OCI-LY3 (cell line): ENCODE measurements at regions not wholly inside any gene's neighbourhood (a gene's known extent, or its start where the extent isn't known, plus 50 kb on each side); places are given as distances from the start of the nearest gene placed in this dataset.
"Not testable (repeated sequence)": the region's sequence is repeated elsewhere in the genome, so short reads cannot be mapped to it uniquely, and the experiment has no call there.

Experiments
- H2AFZ ChIP-seq: fragments of 200-600, 300-600 bp; shearing (Covaris generic); 2 replicates; pipeline ENCODE4 v1.6.0; 2014; ENCODE audit warnings: antibody characterized with exemption, low read depth, low read length
- H3K27ac ChIP-seq: fragments of 200-600, 300-600 bp; sonication (generic); 2 replicates; pipeline ENCODE4 v1.5.1; 2014; ENCODE audit warnings: mild to moderate bottlenecking, low read length, moderate library complexity, mixed read lengths
- H3K27me3 ChIP-seq: fragments of 200-600, 300-600 bp; sonication (generic); 2 replicates; pipeline ENCODE4 v1.6.1; 2014; ENCODE audit warnings: low read depth, low read length, mixed read lengths
- H3K36me3 ChIP-seq: fragments of 200-600, 300-600 bp; sonication (generic); replicated peaks from 2 replicates; pipeline ENCODE3; 2014; ENCODE audit warnings: low read depth, low read length, mixed read lengths
- H3K4me1 ChIP-seq: fragments of 300-600, 200-600 bp; sonication (generic); 2 replicates; pipeline ENCODE4 v1.6.1; 2014; ENCODE audit warnings: low read length, mixed read lengths
- H3K4me2 ChIP-seq: fragments of 200-600, 300-600 bp; sonication (generic); 2 replicates; pipeline ENCODE4 v1.6.1; 2014; ENCODE audit warnings: low read length, mixed read lengths
- H3K4me3 ChIP-seq: fragments of 300-600, 200-600 bp; sonication (generic); 2 replicates; pipeline ENCODE4 v1.5.1; 2014; ENCODE audit warnings: antibody characterized with exemption, mild to moderate bottlenecking, low read length, moderate library complexity
- H3K79me2 ChIP-seq: fragments of 300-600, 200-600 bp; shearing (Covaris generic); 2 replicates; pipeline ENCODE4 v1.6.1; 2014; ENCODE audit warnings: mild to moderate bottlenecking, low read length, mixed read lengths
- H3K9ac ChIP-seq: fragments of 300-600, 200-600 bp; shearing (Covaris generic); 2 replicates; pipeline ENCODE4 v1.6.0; 2014; ENCODE audit warnings: mild to moderate bottlenecking, low read length, moderate library complexity
- H3K9me3 ChIP-seq: fragments of 200-600, 300-600 bp; shearing (Covaris generic); 2 replicates; pipeline ENCODE4 v1.6.1; 2014; ENCODE audit warnings: low read length, mixed read lengths; ENCODE audit not compliant: insufficient read depth
- H4K20me1 ChIP-seq: fragments of 200-600, 300-600 bp; sonication (generic); 2 replicates; pipeline ENCODE4 v1.6.1; 2016; ENCODE audit warnings: low read length, mixed read lengths; ENCODE audit not compliant: insufficient read depth
- EZH2phosphoT487 ChIP-seq: fragments of 200-600 bp; shearing (Covaris generic); IDR thresholded peaks from 2 replicates; pipeline ENCODE4 v1.6.1; 2018; ENCODE audit warnings: antibody characterized with exemption, mixed run types, low read depth
- TF ChIP-seq, protein P1 (sequence below): fragments of 200-600, 300-600 bp; sonication (generic); IDR thresholded peaks from 2 replicates; pipeline ENCODE4 v1.5.1; 2014; ENCODE audit warnings: antibody characterized with exemption, low read length, low read depth

DNA sequence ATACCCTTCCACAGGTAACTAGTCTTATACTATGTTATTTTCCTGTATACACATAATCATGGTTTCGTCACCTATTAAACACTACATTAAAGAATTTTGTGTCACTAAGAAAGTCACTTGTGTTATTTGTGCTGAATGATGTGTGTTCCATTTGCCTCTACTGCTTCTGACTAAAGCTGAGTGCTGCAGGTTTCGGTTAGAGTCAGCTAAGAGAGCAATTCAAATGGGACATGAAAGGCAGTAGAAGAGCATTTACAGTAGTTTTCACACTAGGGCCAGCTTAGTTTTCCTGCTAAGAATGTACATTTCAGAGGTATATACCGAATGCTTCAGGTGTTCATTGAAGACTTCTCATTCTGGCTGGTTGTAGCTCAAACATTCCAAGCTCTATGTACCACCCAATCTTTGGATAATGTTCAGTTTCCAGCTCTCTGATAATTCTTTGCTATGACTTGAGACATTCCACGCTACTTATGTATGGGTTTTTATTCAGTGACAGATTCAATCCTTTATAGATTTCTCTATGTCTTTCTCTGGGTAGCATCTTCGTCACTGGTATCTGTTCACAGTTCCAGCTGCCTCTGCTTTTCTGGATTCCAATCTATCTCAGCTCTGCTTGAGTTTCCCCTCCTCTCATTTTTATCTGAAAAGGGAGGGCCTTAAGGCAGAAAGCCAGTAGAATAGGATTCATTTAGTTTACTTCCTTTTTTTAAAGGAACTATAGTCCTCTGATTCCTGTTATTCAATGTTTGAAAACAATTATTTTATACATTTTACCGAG lies 164.4 kb downstream of the CXXC4 start:
- H3K27me3 ChIP-seq: no peaks in the 10 kb centered on the region
- H3K36me3 ChIP-seq: no peaks in the 10 kb centered on the region
- H3K9me3 ChIP-seq: no peaks in the 10 kb centered on the region
- no peak overlapping the region for H3K9ac ChIP-seq
- H3K4me3 ChIP-seq: no peak overlapping the region
- H3K79me2 ChIP-seq: no peaks in the 10 kb centered on the region
- TF ChIP-seq EZH2phosphoT487: no peak
- TF ChIP-seq, protein P1, sequence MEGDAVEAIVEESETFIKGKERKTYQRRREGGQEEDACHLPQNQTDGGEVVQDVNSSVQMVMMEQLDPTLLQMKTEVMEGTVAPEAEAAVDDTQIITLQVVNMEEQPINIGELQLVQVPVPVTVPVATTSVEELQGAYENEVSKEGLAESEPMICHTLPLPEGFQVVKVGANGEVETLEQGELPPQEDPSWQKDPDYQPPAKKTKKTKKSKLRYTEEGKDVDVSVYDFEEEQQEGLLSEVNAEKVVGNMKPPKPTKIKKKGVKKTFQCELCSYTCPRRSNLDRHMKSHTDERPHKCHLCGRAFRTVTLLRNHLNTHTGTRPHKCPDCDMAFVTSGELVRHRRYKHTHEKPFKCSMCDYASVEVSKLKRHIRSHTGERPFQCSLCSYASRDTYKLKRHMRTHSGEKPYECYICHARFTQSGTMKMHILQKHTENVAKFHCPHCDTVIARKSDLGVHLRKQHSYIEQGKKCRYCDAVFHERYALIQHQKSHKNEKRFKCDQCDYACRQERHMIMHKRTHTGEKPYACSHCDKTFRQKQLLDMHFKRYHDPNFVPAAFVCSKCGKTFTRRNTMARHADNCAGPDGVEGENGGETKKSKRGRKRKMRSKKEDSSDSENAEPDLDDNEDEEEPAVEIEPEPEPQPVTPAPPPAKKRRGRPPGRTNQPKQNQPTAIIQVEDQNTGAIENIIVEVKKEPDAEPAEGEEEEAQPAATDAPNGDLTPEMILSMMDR: no peak
- H3K27ac ChIP-seq: no peak overlapping the region
- no peak overlapping the region for H2AFZ ChIP-seq
- no peaks in the 10 kb centered on the region for H4K20me1 ChIP-seq
- H3K4me2 ChIP-seq: no peak overlapping the region
- H3K4me1 ChIP-seq: no peaks in the 10 kb centered on the region

DNA sequence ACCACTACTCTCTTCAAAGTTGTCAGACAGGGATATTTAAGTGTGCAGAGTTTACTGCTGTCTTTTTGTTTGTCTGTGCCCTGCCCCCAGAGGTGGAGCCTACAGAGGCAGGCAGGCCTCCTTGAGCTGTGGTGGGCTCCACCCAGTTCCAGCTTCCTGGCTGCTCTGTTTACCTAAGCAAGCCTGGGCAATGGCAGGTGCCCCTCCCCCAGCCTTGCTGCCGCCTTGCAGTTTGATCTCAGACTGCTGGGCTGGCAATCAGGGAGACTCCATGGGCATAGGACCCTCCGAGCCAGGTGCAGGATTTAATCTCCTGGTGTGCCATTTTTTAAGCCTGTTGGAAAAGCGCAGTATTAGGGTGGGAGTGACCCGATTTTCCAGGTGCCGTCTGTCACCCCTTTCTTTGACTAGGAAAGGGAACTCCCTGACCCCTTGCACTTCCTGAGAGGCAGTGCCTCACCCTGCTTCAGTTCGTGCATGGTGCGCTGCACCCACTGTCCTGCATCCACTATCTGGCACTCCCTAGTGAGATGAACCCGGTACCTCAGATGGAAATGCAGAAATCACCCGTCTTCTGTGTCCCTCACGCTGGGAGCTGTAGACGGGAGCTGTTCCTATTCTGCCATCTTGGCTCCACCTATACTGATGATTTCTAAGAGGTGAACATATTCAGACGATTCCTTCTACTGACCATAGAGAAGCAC lies 167.6 kb downstream of the CXXC4 start:
- not testable (repeated sequence) for H3K9ac ChIP-seq, H3K4me3 ChIP-seq, H2AFZ ChIP-seq, H4K20me1 ChIP-seq, H3K9me3 ChIP-seq, H3K27me3 ChIP-seq, H3K27ac ChIP-seq, H3K4me2 ChIP-seq, H3K36me3 ChIP-seq, H3K4me1 ChIP-seq, H3K79me2 ChIP-seq

DNA sequence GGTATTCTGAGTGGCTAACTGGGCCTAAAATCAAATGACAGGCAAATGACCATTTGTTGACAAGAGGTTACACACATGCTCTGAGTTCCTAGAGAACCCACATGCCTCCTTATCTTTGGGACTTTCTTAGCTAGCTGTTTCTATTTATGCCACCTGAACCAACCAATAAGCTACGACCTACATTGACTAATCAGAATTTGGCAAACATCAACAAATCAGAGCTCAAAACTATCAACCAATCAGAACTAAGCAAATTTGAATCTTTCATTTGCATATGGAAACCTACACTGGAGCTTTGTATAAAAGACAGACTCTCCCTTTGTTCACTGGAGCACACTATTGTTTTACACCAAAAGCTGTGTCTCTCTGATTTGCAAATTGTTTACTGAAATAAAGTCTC lies 192.0 kb downstream of the CXXC4 start:
- no peaks in the 10 kb centered on the region for H3K36me3 ChIP-seq
- no peak overlapping the region for H3K27ac ChIP-seq
- TF ChIP-seq EZH2phosphoT487: no peak
- TF ChIP-seq, protein P1: no peak
- no peaks in the 10 kb centered on the region for H3K27me3 ChIP-seq
- H3K4me3 ChIP-seq: no peak overlapping the region
- H3K9ac ChIP-seq: no peak overlapping the region
- no peaks in the 10 kb centered on the region for H3K79me2 ChIP-seq
- no peaks in the 10 kb centered on the region for H3K9me3 ChIP-seq
- no peak overlapping the region for H2AFZ ChIP-seq
- no peak overlapping the region for H3K4me2 ChIP-seq
- no peaks in the 10 kb centered on the region for H3K4me1 ChIP-seq
- H4K20me1 ChIP-seq: no peaks in the 10 kb centered on the region

DNA sequence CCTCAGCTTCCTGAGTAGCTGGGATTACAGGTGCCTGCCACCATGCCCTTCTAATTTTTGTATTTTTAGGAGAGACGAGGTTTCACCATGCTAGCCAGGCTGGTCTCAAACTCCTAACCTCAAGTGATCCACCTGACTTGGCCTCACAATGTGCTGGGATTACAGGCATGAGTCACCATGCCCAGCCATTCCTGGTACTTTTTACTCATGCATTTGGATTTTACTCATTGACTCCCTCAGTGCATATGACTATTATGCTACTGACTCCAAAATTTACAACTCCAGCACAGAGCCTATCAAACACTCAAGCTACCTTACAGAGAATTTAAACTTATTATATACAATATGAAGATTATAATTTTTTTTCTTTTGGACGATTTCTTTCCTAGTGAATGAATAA lies 199.9 kb downstream of the CXXC4 start:
- TF ChIP-seq, protein P1: no peak
- no peak for TF ChIP-seq EZH2phosphoT487
- no peaks in the 10 kb centered on the region for H3K4me1 ChIP-seq
- H3K4me3 ChIP-seq: no peak overlapping the region
- H3K79me2 ChIP-seq: no peaks in the 10 kb centered on the region
- no peaks in the 10 kb centered on the region for H3K36me3 ChIP-seq
- H3K4me2 ChIP-seq: no peak overlapping the region
- no peaks in the 10 kb centered on the region for H3K9me3 ChIP-seq
- H4K20me1 ChIP-seq: no peaks in the 10 kb centered on the region
- H3K27ac ChIP-seq: no peak overlapping the region
- H3K27me3 ChIP-seq: no peaks in the 10 kb centered on the region
- H2AFZ ChIP-seq: no peak overlapping the region
- H3K9ac ChIP-seq: no peak overlapping the region
